Spleen (tissue), 11 donors: ENCODE measurements at regions not wholly inside any gene's neighbourhood (a gene's known extent, or its start where the extent isn't known, plus 50 kb on each side); places are given as distances from the start of the nearest gene placed in this dataset.

Experiments
- DNase-seq: peaks from one replicate; pipeline ENCODE4 v3.0.0-alpha.2; 2020
- H3K27ac ChIP-seq, 8 donors: fragments of 200-600 bp; sonication (generic) in 7 of 8; 1 replicate in 4 of 8; 2 replicates in 4 of 8; pipeline versions ENCODE4 v1.5.0 to v1.8.0; 2016 to 2021; ENCODE audit warnings: inconsistent platforms in 4 of 8, mild to moderate bottlenecking in 4 of 8, moderate library complexity in 1 of 8
- H3K27me3 ChIP-seq, 7 donors: fragments of 200-600 bp; sonication (generic) in 6 of 7; replicated peaks in 1 of 7; 1 replicate in 4 of 7; 2 replicates in 3 of 7; pipeline versions ENCODE4 v1.5.0 to v1.8.0; 2016 to 2021; ENCODE audit warnings: inconsistent platforms in 3 of 7, mild to moderate bottlenecking in 1 of 7
- H3K36me3 ChIP-seq, 6 donors: fragments of 200-600 bp; sonication (generic) in 5 of 6; 1 replicate in 4 of 6; 2 replicates in 2 of 6; pipeline versions ENCODE4 v1.5.0 to v1.8.0; 2016 to 2021; ENCODE audit warnings: inconsistent platforms in 2 of 6
- H3K4me1 ChIP-seq, 6 donors: fragments of 200-600 bp; sonication (generic) in 5 of 6; 1 replicate in 3 of 6; 2 replicates in 3 of 6; pipeline versions ENCODE4 v1.5.0 to v1.8.0; 2016 to 2021; ENCODE audit warnings: inconsistent platforms in 3 of 6
- H3K4me3 ChIP-seq, 8 donors: fragments of 200-600 bp; sonication (generic) in 7 of 8; 1 replicate in 4 of 8; 2 replicates in 4 of 8; pipeline versions ENCODE4 v1.5.0 to v1.8.0; 2016 to 2021; ENCODE audit warnings: inconsistent platforms in 4 of 8, mild to moderate bottlenecking in 4 of 8, moderate library complexity in 2 of 8
- H3K9me3 ChIP-seq, 8 donors: fragments of 200-600 bp; sonication (generic) in 7 of 8; 1 replicate in 4 of 8; 2 replicates in 4 of 8; pipeline versions ENCODE4 v1.5.0 to v1.8.0; 2016 to 2021; ENCODE audit warnings: inconsistent platforms in 4 of 8
- POLR2A ChIP-seq, 3 donors: fragments of 450-650 bp; IDR thresholded peaks; one replicate each; pipeline ENCODE4 v1.5.1; 2017; ENCODE audit warnings: antibody characterized with exemption in 3 of 3, mild to moderate bottlenecking in 1 of 3
- POLR2AphosphoS5 ChIP-seq, 3 donors: sonication (generic); formaldehyde crosslinking; IDR thresholded peaks; one replicate each; pipeline ENCODE4 v1.5.1; 2017; ENCODE audit warnings: antibody characterized with exemption in 3 of 3
- WGBS, 5 donors: extraction: QIAGEN DNeasy Blood & Tissue Kit in 3 of 5; methylation state at CpG; one replicate each; pipeline versions ENCODE4 v1.1.5 to v1.1.7; 2013 to 2018; 5-methylcytosine and 5-hydroxymethylcytosine counted together
- intact Hi-C: fragments of 100-400 bp; cut with DNase I; formaldehyde crosslinking; loops from one replicate; pipeline ENCODE4 v1.15.0; 2023; ENCODE audit warnings: low total_unique reads
- TF ChIP-seq, protein P1 (sequence below), 11 experiments: fragments of 200-600 bp in 7 of 11; fragments of 450-650 bp in 4 of 11; sonication (generic) in 4 of 11; IDR thresholded peaks in 8 of 11; conservative IDR thresholded peaks in 3 of 11; 1 replicate in 7 of 11; 2 replicates in 4 of 11; pipeline versions ENCODE4 v1.4.0 to v1.8.0; 2016 to 2021; ENCODE audit warnings: antibody characterized with exemption in 11 of 11, inconsistent platforms in 4 of 11, mild to moderate bottlenecking in 1 of 11
- donor health status: healthy with polysubstance abuse.
- donor health status: DM: no; HTN: no; CAD: no; lungs with moderate emphysema.
- donor health status: DM: no; HTN: no; CAD: no.
- donor health status: Bipolar disorder and iron deficiency.
- donor health status: healthy.
- donor health status: DM: no; HTN: no; CAD: no.
- donor health status: DM: yes; HTN: yes; CAD: no.

GRCh38 chrY:19567943-19568342 lies 176.6 kb downstream of the KDM5D start:
- intact Hi-C loops, result no loop called here
- Histone ChIP-seq H3K9me3 (no peaks in the 10 kb centered on the region), H3K36me3 (no peaks in the 10 kb centered on the region), H3K4me1 (peaks cover 0 to 44% (median 11%) of the 10 kb centered on the region in 6 donors), H3K27me3 (no peaks in the 10 kb centered on the region), H3K27ac (peak overlapping the region in 3 of 8 donors; percentile 88 to 93 (median 92)), H3K4me3 (peak overlapping the region in 3 of 8 donors; percentile 63 to 73 (median 66))
- 1% methylated on average over 14 of the region's 14 CpGs; no CpG with 5 or more reads in 2 of the 5 donors for WGBS, 5 donors
- TF ChIP-seq, protein P1, sequence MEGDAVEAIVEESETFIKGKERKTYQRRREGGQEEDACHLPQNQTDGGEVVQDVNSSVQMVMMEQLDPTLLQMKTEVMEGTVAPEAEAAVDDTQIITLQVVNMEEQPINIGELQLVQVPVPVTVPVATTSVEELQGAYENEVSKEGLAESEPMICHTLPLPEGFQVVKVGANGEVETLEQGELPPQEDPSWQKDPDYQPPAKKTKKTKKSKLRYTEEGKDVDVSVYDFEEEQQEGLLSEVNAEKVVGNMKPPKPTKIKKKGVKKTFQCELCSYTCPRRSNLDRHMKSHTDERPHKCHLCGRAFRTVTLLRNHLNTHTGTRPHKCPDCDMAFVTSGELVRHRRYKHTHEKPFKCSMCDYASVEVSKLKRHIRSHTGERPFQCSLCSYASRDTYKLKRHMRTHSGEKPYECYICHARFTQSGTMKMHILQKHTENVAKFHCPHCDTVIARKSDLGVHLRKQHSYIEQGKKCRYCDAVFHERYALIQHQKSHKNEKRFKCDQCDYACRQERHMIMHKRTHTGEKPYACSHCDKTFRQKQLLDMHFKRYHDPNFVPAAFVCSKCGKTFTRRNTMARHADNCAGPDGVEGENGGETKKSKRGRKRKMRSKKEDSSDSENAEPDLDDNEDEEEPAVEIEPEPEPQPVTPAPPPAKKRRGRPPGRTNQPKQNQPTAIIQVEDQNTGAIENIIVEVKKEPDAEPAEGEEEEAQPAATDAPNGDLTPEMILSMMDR (IDR thresholded peaks at IDR 0.05 in 8 of 11, conservative IDR thresholded peaks at IDR 0.05 in 3 of 11), result no peak
- TF ChIP-seq POLR2A (IDR thresholded peaks at IDR 0.05) (no peak), POLR2AphosphoS5 (IDR thresholded peaks at IDR 0.05) (no peak)
- DNase-seq, result no peak

DNA sequence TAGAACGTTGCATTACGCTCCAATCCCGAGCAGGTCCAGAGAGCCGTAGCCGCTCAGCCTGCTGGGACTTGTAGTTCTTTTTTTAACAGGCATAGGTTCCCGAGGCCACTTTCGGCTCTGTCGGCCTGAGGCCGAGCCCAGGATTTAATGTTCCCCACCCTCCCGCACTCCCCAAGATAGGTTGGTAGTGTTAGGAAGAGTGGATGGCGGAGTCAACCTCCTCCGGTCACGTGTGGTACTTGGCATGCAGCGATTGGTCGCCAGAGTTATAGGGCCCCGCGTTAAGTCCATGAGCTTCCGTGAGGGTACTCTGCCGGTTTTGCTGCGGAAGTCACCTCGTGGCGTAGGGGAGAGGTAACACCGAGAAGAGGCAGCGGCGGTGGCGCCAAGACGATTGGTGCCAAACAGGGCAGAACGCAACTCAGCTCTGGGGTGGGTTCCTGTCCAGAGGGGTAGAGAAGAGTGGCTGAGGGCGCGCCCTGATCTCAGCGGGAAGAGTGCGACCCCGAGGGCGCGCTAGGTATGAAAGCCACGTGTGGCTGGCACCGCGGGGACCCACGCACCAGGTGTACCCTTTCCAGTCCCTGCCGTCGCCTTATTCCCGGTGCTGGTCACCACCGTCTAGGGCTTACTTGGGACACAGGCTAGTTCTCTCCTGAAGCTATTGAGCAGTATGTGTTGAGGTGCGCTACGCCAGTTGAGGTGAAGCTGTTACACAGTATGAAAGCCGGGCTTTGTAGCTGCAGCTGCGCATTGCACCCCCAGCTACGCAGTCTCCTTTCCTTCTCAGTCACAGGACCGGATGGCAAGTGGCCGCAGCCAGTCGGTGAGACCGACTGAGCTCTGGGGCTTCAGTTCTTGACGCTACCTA lies 177.2 kb downstream of the KDM5D start:
- DNase-seq, result no peak
- no peaks in the 10 kb centered on the region for H3K36me3 ChIP-seq
- H3K4me1 ChIP-seq, result peaks cover 0 to 40% (median 11%) of the 10 kb centered on the region in 6 donors
- H3K27me3 ChIP-seq, result no peaks in the 10 kb centered on the region
- H3K4me3 ChIP-seq, result peak overlapping the region in 3 of 8 donors; percentile 63 to 73 (median 66)
- intact Hi-C loops, result no loop called here
- TF ChIP-seq POLR2AphosphoS5 (IDR thresholded peaks at IDR 0.05), result no peak
- TF ChIP-seq, protein P1 (IDR thresholded peaks at IDR 0.05 in 8 of 11, conservative IDR thresholded peaks at IDR 0.05 in 3 of 11), result peak in 1 of 11 experiments; percentile 8
- TF ChIP-seq POLR2A (IDR thresholded peaks at IDR 0.05), result no peak
- H3K9me3 ChIP-seq, result no peaks in the 10 kb centered on the region
- H3K27ac ChIP-seq, result peak overlapping the region in 3 of 8 donors; percentile 88 to 93 (median 92)
- WGBS, 5 donors, result 0% methylated on average over 14 to 53 of the region's 53 CpGs; no CpG with 5 or more reads in 2 of the 5 donors

- Histone ChIP-seq H3K36me3 (no peaks in the 10 kb centered on the region), H3K4me3 (no peak overlapping the region), H3K27me3 (no peaks in the 10 kb centered on the region), H3K4me1 (no peaks in the 10 kb centered on the region), H3K9me3 (no peaks in the 10 kb centered on the region), H3K27ac (no peak overlapping the region)
- no peak for DNase-seq
- WGBS, 5 donors, result 83 to 93% (median 89%) methylated on average over 4 of the region's 4 CpGs; no CpG with 5 or more reads in 2 of the 5 donors
- intact Hi-C loops, result no loop called here
- TF ChIP-seq POLR2AphosphoS5 (IDR thresholded peaks at IDR 0.05) (no peak), POLR2A (IDR thresholded peaks at IDR 0.05) (no peak)
- TF ChIP-seq, protein P1 (IDR thresholded peaks at IDR 0.05 in 8 of 11, conservative IDR thresholded peaks at IDR 0.05 in 3 of 11), result no peak
These were observed 185.4 kb downstream of the KDM5D start for GRCh38 chrY:19559161-19559560.
